Caco-2 (cell line): ENCODE measurements at regions not wholly inside any gene's neighbourhood (a gene's known extent, or its start where the extent isn't known, plus 50 kb on each side); places are given as distances from the start of the nearest gene placed in this dataset.

ENCODE experiments used
- BruUV-seq: library from RNA; stranded (reverse); fragments of 400-500 nt; replicated peaks from 2 replicates; lab custom pipeline; 2021; lab: Mats Ljungman, UMichigan
- CTCF ChIA-PET: fragments of 300-600 bp; sonication (Branson Sonifier 250); formaldehyde crosslinking; loops from one replicate; lab custom pipeline; 2022; ENCODE audit warnings: antibody characterized with exemption; lab: Charles Lee
- POLR2A ChIA-PET: fragments of 300-600 bp; sonication (Branson Sonifier 250); formaldehyde crosslinking; loops from one replicate; lab custom pipeline; 2022; ENCODE audit warnings: antibody characterized with exemption; lab: Charles Lee
- DNase-seq, 2 experiments: peaks; one replicate each; pipeline versions ENCODE4 v3.0.0 to v3.0.0-alpha.2; 2020 to 2022
- H3K27me3 ChIP-seq: replicated peaks from 2 replicates; pipeline ENCODE4 v1.6.0; 2011; ENCODE audit warnings: low read length; ENCODE audit not compliant: control insufficient read depth, insufficient read depth
- H3K36me3 ChIP-seq: 2 replicates; pipeline ENCODE4 v1.5.1; 2011; ENCODE audit warnings: low read length; ENCODE audit not compliant: control insufficient read depth, insufficient read depth
- H3K4me1 ChIP-seq: fragments of 250-450 bp; sonication (Bioruptor Pico); 2 replicates; pipeline ENCODE4 v1.5.1; 2020; ENCODE audit warnings: mild to moderate bottlenecking
- H3K4me3 ChIP-seq: 2 replicates; pipeline ENCODE4 v1.5.1; 2011; ENCODE audit warnings: low read depth, mild to moderate bottlenecking, control low read depth, low read length
- H3K9me3 ChIP-seq: fragments of 250-450 bp; sonication (Bioruptor Pico); 2 replicates; pipeline ENCODE4 v1.5.1; 2020; ENCODE audit warnings: mild to moderate bottlenecking, moderate library complexity
- H3K27ac Mint-ChIP-seq: one replicate; pipeline ENCODE4 v1.8.0; 2022; ENCODE audit warnings: mixed read lengths; ENCODE audit not compliant: unreplicated experiment
- H3K27me3 Mint-ChIP-seq: one replicate; pipeline ENCODE4 v1.8.0; 2022; ENCODE audit warnings: mixed read lengths; ENCODE audit not compliant: insufficient read depth, unreplicated experiment
- H3K36me3 Mint-ChIP-seq: one replicate; pipeline ENCODE4 v1.8.0; 2022; ENCODE audit warnings: mild to moderate bottlenecking, mixed read lengths; ENCODE audit not compliant: insufficient read depth, unreplicated experiment
- H3K4me1 Mint-ChIP-seq: one replicate; pipeline ENCODE4 v1.8.0; 2022; ENCODE audit warnings: low read depth, mixed read lengths; ENCODE audit not compliant: unreplicated experiment
- H3K4me3 Mint-ChIP-seq: one replicate; pipeline ENCODE4 v1.8.0; 2022; ENCODE audit warnings: mild to moderate bottlenecking, moderate library complexity, mixed read lengths; ENCODE audit not compliant: unreplicated experiment
- H3K9me3 Mint-ChIP-seq: one replicate; pipeline ENCODE4 v1.8.0; 2022; ENCODE audit warnings: mixed read lengths; ENCODE audit not compliant: unreplicated experiment
- CTCF ChIP-seq, 2 experiments: fragments of 200-600 bp in 1 of 2; IDR thresholded peaks; 1 replicate in 1 of 2; 2 replicates in 1 of 2; pipeline versions ENCODE4 v1.5.1 to v1.8.0; 2011 to 2022; ENCODE audit warnings: antibody characterized with exemption in 1 of 2, control low read depth in 1 of 2, inconsistent platforms in 1 of 2, low read depth in 1 of 2, low read length in 1 of 2, mild to moderate bottlenecking in 1 of 2, moderate library complexity in 1 of 2; ENCODE audit not compliant: insufficient read depth in 1 of 2, severe bottlenecking in 1 of 2, unreplicated experiment in 1 of 2
- intact Hi-C: fragments of 100-400 bp; cut with micrococcal nuclease; formaldehyde crosslinking; loops from one replicate; pipeline ENCODE4 v1.10.0; 2022; ENCODE audit not compliant: unreplicated experiment

- H3K4me3 Mint-ChIP-seq = no peak overlapping the region
- Histone ChIP-seq H3K36me3 (no peaks in the 10 kb centered on the region), H3K27me3 (no peaks in the 10 kb centered on the region), H3K4me3 (no peak overlapping the region), H3K4me1 (no peaks in the 10 kb centered on the region), H3K9me3 (no peaks in the 10 kb centered on the region)
- no peak for DNase-seq
- no peaks in the 10 kb centered on the region for H3K4me1 Mint-ChIP-seq
- no peak for TF ChIP-seq CTCF (IDR thresholded peaks at IDR 0.05; ENCODE audit: insufficient read depth in 1 of 2, low read depth in 1 of 2, low read length in 1 of 2, severe bottlenecking in 1 of 2, unreplicated experiment in 1 of 2)
- POLR2A ChIA-PET = no interaction called here
- H3K36me3 Mint-ChIP-seq = no peaks in the 10 kb centered on the region
- H3K27me3 Mint-ChIP-seq = no peaks in the 10 kb centered on the region
- CTCF ChIA-PET = no interaction called here
- no peaks in the 10 kb centered on the region for H3K9me3 Mint-ChIP-seq
- no TSS peak for BruUV-seq
- H3K27ac Mint-ChIP-seq = no peak overlapping the region
- intact Hi-C loops = no loop called here
Observed at GRCh38 chr6:48568856-48569255, 457.9 kb upstream of the PTCHD4 start.

- Histone ChIP-seq H3K4me1 (no peaks in the 10 kb centered on the region), H3K27me3 (no peaks in the 10 kb centered on the region), H3K9me3 (no peaks in the 10 kb centered on the region), H3K36me3 (no peaks in the 10 kb centered on the region), H3K4me3 (no peak overlapping the region)
- no TSS peak for BruUV-seq
- no peak for TF ChIP-seq CTCF (IDR thresholded peaks at IDR 0.05; ENCODE audit: insufficient read depth in 1 of 2, low read depth in 1 of 2, low read length in 1 of 2, severe bottlenecking in 1 of 2, unreplicated experiment in 1 of 2)
- no peak for DNase-seq
- Mint-ChIP-seq H3K4me1 (no peaks in the 10 kb centered on the region), H3K27ac (no peak overlapping the region), H3K4me3 (no peak overlapping the region), H3K9me3 (no peaks in the 10 kb centered on the region), H3K27me3 (no peaks in the 10 kb centered on the region), H3K36me3 (no peaks in the 10 kb centered on the region)
- ChIA-PET CTCF (no interaction called here), POLR2A (no interaction called here)
- intact Hi-C loops = no loop called here
Observed at GRCh38 chr6:48567016-48567415, 456.0 kb upstream of the PTCHD4 start.

GRCh38 chr6:48564036-48564820, 453.2 kb upstream of the PTCHD4 start:
- CTCF ChIA-PET = no interaction called here

More at GRCh38 chr6:48564036-48564820, 453.2 kb upstream of the PTCHD4 start:
- Mint-ChIP-seq H3K4me3 (no peak overlapping the region), H3K36me3 (no peaks in the 10 kb centered on the region), H3K9me3 (no peaks in the 10 kb centered on the region), H3K27me3 (no peaks in the 10 kb centered on the region), H3K27ac (no peak overlapping the region), H3K4me1 (no peaks in the 10 kb centered on the region)
- Histone ChIP-seq H3K36me3 (no peaks in the 10 kb centered on the region), H3K4me1 (no peaks in the 10 kb centered on the region), H3K27me3 (no peaks in the 10 kb centered on the region), H3K9me3 (no peaks in the 10 kb centered on the region), H3K4me3 (no peak overlapping the region)
- no TSS peak for BruUV-seq
- DNase-seq = no peak
- intact Hi-C loops = no loop called here
- POLR2A ChIA-PET = no interaction called here
- no peak for TF ChIP-seq CTCF (IDR thresholded peaks at IDR 0.05; ENCODE audit: insufficient read depth in 1 of 2, low read depth in 1 of 2, low read length in 1 of 2, severe bottlenecking in 1 of 2, unreplicated experiment in 1 of 2)
